ENCODE measurements at regions not wholly inside any gene's neighbourhood (a gene's known extent, or its start where the extent isn't known, plus 50 kb on each side); places are given as distances from the start of the nearest gene placed in this dataset.

DNA sequence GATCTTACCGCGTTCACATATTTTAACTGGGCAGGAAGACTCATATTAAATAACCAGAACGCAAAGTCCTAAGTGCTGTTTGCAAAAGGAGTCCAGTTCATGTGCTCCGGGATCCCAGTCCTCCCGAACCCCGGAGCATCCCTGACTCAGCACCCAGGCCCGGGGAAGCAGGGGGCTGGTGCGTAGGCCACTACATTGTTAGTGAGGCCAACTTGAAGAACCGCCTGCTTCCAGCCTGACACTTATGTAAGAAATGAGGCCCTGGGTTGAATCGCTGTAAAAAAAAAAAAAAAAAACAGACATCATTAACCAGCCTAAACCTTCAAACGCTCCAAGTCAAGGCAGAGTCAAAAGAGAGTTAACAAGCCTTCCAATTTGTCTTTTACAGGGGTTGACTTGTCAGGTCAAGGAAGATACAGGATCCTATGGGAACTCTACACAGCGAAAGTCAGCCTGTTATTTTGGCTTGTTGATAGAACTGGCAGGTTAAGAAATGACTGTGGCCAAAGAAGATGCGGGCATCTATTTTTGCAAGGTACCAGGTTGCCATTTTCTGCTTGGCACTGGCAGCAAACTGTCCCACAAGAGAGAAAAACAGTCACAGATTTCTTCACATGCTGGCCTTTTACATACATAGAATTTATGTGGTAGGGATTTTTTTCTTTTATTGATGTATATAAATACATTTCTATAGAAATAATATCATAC lies 93.3 kb downstream of the ACTL7B start:
- peaks cover 0 to 6% (median 3%) of the 10 kb centered on the region in 9 donors for H3K4me1 ChIP-seq
- intact Hi-C loops (cut with DNase I), result loop anchor here in 9 of 10 donors (5.0 to 10.0 kb wide), 8 partner anchors 195 to 1340 kb away; partner anchors contain the start of gene KLF4 (in 3 of the 9)
- DNase-seq, result no peak

DNA sequence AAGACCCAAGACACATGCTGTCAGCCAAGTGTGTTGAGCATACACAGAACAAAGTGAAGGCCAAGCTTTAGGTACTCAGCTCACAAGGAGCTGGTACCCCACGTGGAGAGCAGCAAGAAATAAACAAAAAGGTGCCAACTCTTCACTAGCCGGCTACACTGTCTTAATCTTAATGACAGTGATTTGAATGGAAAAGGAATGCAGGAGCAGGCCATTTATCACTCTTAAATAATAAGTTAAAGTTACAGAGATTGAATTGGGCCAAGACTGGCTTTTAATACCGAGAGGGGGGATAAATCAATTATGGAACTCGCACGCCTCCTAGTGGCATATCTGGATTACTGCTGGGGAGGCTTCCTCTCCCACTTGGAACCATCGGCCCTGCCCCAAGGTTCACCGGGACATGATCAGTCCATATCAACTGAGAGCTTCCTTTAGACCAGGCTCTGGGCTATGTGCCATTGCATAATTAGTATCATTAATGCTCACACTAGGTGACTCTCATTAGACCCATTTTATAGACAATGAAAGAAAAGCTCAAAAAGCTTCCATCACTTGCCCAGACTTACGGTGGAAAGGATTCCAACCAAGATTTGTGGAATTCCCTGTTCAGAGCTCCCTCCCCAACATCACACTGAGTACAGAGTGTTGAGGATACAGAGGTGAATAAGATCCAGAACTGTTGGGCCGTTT lies 94.0 kb downstream of the ACTL7B start:
- intact Hi-C loops (cut with DNase I), result loop anchor here in 9 of 10 donors (5.0 to 10.0 kb wide), 8 partner anchors 194 to 1340 kb away; partner anchors contain the start of gene KLF4 (in 3 of the 9)
- no peak overlapping the region for H3K4me3 ChIP-seq
- TF ChIP-seq, protein P1, sequence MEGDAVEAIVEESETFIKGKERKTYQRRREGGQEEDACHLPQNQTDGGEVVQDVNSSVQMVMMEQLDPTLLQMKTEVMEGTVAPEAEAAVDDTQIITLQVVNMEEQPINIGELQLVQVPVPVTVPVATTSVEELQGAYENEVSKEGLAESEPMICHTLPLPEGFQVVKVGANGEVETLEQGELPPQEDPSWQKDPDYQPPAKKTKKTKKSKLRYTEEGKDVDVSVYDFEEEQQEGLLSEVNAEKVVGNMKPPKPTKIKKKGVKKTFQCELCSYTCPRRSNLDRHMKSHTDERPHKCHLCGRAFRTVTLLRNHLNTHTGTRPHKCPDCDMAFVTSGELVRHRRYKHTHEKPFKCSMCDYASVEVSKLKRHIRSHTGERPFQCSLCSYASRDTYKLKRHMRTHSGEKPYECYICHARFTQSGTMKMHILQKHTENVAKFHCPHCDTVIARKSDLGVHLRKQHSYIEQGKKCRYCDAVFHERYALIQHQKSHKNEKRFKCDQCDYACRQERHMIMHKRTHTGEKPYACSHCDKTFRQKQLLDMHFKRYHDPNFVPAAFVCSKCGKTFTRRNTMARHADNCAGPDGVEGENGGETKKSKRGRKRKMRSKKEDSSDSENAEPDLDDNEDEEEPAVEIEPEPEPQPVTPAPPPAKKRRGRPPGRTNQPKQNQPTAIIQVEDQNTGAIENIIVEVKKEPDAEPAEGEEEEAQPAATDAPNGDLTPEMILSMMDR (IDR thresholded peaks at IDR 0.05), result peak; percentile 78 to 93 (median 89)
- H3K36me3 ChIP-seq, result no peaks in the 10 kb centered on the region
- H3K4me1 ChIP-seq, result peaks cover 0 to 6% (median 3%) of the 10 kb centered on the region in 9 donors
- peaks cover 0 to 3% (median 0%) of the 10 kb centered on the region in 7 donors for H3K27me3 ChIP-seq
- 25 to 32% methylated on average over 9 of the region's 9 CpGs for WGBS, 2 donors
- no peak overlapping the region for H3K27ac ChIP-seq
- no peaks in the 10 kb centered on the region for H3K9me3 ChIP-seq
- ATAC-seq, result peak in 7 of 8 donors; percentile 47 to 84 (median 80)
- DNase-seq, result peak; percentile 29 to 58

More for the DNA sequence above, 93.3 kb downstream of the ACTL7B start:
- ATAC-seq, result no peak
- no peak overlapping the region for H3K27ac ChIP-seq
- H3K27me3 ChIP-seq, result peaks cover 0 to 3% (median 0%) of the 10 kb centered on the region in 7 donors
- H3K36me3 ChIP-seq, result no peaks in the 10 kb centered on the region
- 78 to 84% methylated on average over 13 of the region's 13 CpGs for WGBS, 2 donors
- no peak overlapping the region for H3K4me3 ChIP-seq
- TF ChIP-seq, protein P1 (IDR thresholded peaks at IDR 0.05), result no peak
- no peaks in the 10 kb centered on the region for H3K9me3 ChIP-seq

DNA sequence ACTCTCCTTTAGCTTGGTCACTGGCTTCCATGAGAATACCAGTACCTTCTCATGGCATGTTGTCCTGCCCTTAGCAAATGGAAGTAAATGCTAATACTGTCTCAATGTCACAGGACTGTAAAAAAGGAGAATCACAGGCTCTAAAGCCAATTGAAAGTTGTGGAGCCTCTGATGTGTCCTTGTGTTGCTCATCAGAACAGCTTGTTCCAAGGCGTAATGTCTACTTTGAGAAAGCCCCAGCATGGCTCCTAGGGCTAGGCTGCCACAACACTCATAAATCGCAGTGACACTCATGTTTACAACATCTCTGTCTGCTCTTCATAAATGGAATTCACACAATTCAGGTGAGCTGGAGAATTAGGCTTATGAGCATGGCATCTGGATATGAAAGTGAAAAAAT lies 94.9 kb downstream of the ACTL7B start:
- H3K9me3 ChIP-seq, result no peaks in the 10 kb centered on the region
- H3K4me3 ChIP-seq, result no peak overlapping the region
- no peak overlapping the region for H3K27ac ChIP-seq
- intact Hi-C loops (cut with DNase I), result loop anchor here in 9 of 10 donors (5.0 to 10.0 kb wide), 8 partner anchors 194 to 1339 kb away; partner anchors contain the start of gene KLF4 (in 3 of the 9)
- TF ChIP-seq, protein P1 (IDR thresholded peaks at IDR 0.05), result no peak
- H3K36me3 ChIP-seq, result no peaks in the 10 kb centered on the region
- H3K4me1 ChIP-seq, result peaks cover 0 to 6% (median 3%) of the 10 kb centered on the region in 9 donors
- WGBS, 2 donors, result 95 to 97% methylated on average over 2 of the region's 2 CpGs
- ATAC-seq (no peak), DNase-seq (no peak)
- H3K27me3 ChIP-seq, result peaks cover 0 to 3% (median 0%) of the 10 kb centered on the region in 7 donors

DNA sequence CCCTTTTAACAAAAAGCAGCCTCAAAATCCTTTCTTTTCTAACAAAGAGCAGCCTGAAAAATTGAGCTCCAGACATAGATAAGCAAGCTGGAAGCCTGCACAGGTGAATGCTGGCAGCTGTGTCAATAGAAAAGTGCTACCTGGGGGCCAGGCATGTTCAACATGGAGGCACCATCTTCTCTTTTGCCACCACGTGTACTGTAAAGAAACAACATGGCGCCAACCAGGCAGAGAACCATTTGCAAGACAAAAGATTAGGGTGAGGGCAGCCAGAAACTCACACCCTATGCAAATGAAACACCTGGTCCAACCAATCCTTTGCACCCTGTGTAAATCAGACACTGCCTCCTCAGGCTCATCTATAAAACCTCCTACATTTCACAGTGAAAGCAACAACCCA lies 96.0 kb downstream of the ACTL7B start:
- Histone ChIP-seq H3K27me3 (peaks cover 0 to 6% (median 0%) of the 10 kb centered on the region in 7 donors), H3K4me1 (peaks cover 0 to 6% (median 3%) of the 10 kb centered on the region in 9 donors), H3K4me3 (no peak overlapping the region), H3K9me3 (no peaks in the 10 kb centered on the region), H3K36me3 (no peaks in the 10 kb centered on the region), H3K27ac (no peak overlapping the region)
- intact Hi-C loops (cut with DNase I), result loop anchor here (5.0 to 10.0 kb wide), 9 partner anchors 193 to 1338 kb away; partner anchors contain the start of gene KLF4 (in 3 of the 10)
- 81 to 90% methylated on average over 2 of the region's 2 CpGs for WGBS, 2 donors
- TF ChIP-seq, protein P1 (IDR thresholded peaks at IDR 0.05), result no peak
- DNase-seq (no peak), ATAC-seq (no peak)

Measured in heart right ventricle (tissue), 16 donors.